H9 (cell line): ENCODE measurements at regions not wholly inside any gene's neighbourhood (a gene's known extent, or its start where the extent isn't known, plus 50 kb on each side); places are given as distances from the start of the nearest gene placed in this dataset.

Experiments
- DNase-seq: peaks from one replicate; pipeline ENCODE4 v3.0.0-alpha.2; 2017
- H2AFZ ChIP-seq: one replicate; pipeline ENCODE4 v1.6.1; 2013; ENCODE audit warnings: mild to moderate bottlenecking, low read length, control low read depth, moderate library complexity
- H2AK5ac ChIP-seq: 2 replicates; pipeline ENCODE4 v1.6.1; 2013; ENCODE audit warnings: low read length, control low read depth, mixed read lengths; ENCODE audit not compliant: insufficient read length
- H2BK120ac ChIP-seq: one replicate; pipeline ENCODE4 v1.6.1; 2013; ENCODE audit warnings: low read depth, mild to moderate bottlenecking, low read length, control low read depth, inconsistent platforms; ENCODE audit not compliant: poor library complexity, severe bottlenecking
- H2BK12ac ChIP-seq: 2 replicates; pipeline ENCODE4 v1.6.1; 2013; ENCODE audit warnings: low read length, control low read depth, mixed read lengths, low read depth; ENCODE audit not compliant: insufficient read length
- H2BK15ac ChIP-seq: 2 replicates; pipeline ENCODE4 v1.6.1; 2013; ENCODE audit warnings: low read depth, low read length, control low read depth
- H2BK20ac ChIP-seq: one replicate; pipeline ENCODE4 v1.6.1; 2013; ENCODE audit warnings: low read depth, mild to moderate bottlenecking, low read length, control low read depth, inconsistent platforms; ENCODE audit not compliant: poor library complexity, severe bottlenecking
- H2BK5ac ChIP-seq: 2 replicates; pipeline ENCODE4 v1.6.1; 2013; ENCODE audit warnings: low read length, control low read depth, mixed read lengths; ENCODE audit not compliant: insufficient read length
- H3K14ac ChIP-seq: 2 replicates; pipeline ENCODE4 v1.6.1; 2013; ENCODE audit warnings: low read length, control low read depth; ENCODE audit not compliant: insufficient read depth
- H3K18ac ChIP-seq: 2 replicates; pipeline ENCODE4 v1.6.1; 2013; ENCODE audit warnings: low read depth, mild to moderate bottlenecking, mixed read lengths, low read length, control low read depth; ENCODE audit not compliant: insufficient read length
- H3K23ac ChIP-seq: 2 replicates; pipeline ENCODE4 v1.6.1; 2013; ENCODE audit warnings: low read length, control low read depth, mixed read lengths, low read depth; ENCODE audit not compliant: insufficient read length
- H3K23me2 ChIP-seq: 2 replicates; pipeline ENCODE4 v1.6.1; 2013; ENCODE audit warnings: low read depth, mild to moderate bottlenecking, mixed read lengths, low read length, control low read depth; ENCODE audit not compliant: insufficient read length, poor library complexity, severe bottlenecking
- H3K27ac ChIP-seq: 2 replicates; pipeline ENCODE4 v1.5.1; 2013; ENCODE audit warnings: low read length, control low read depth, mixed read lengths, low read depth; ENCODE audit not compliant: insufficient read length
- H3K27me3 ChIP-seq: 2 replicates; pipeline ENCODE4 v1.6.1; 2013; ENCODE audit warnings: low read length, control low read depth, inconsistent platforms; ENCODE audit not compliant: insufficient read depth
- H3K4ac ChIP-seq: 2 replicates; pipeline ENCODE4 v1.6.1; 2013; ENCODE audit warnings: low read depth, mild to moderate bottlenecking, control low read depth, inconsistent platforms, low read length, moderate library complexity
- H3K4me1 ChIP-seq: 2 replicates; pipeline ENCODE4 v1.6.1; 2013; ENCODE audit warnings: low read length, control low read depth, inconsistent platforms; ENCODE audit not compliant: insufficient read depth
- H3K4me2 ChIP-seq: 2 replicates; pipeline ENCODE4 v1.6.1; 2013; ENCODE audit warnings: low read length, control low read depth, mixed read lengths; ENCODE audit not compliant: insufficient read length, insufficient read depth
- H3K56ac ChIP-seq: 2 replicates; pipeline ENCODE4 v1.6.1; 2013; ENCODE audit warnings: low read depth, mild to moderate bottlenecking, mixed read lengths, low read length, control low read depth; ENCODE audit not compliant: insufficient read length
- H3K79me1 ChIP-seq: 2 replicates; pipeline ENCODE4 v1.6.1; 2013; ENCODE audit warnings: low read depth, mild to moderate bottlenecking, moderate library complexity, low read length, control low read depth, inconsistent platforms; ENCODE audit not compliant: insufficient read depth, poor library complexity, severe bottlenecking
- H3K79me2 ChIP-seq: 2 replicates; pipeline ENCODE4 v1.6.1; 2013; ENCODE audit warnings: low read length, control low read depth, inconsistent platforms; ENCODE audit not compliant: insufficient read depth
- H3K9ac ChIP-seq: 2 replicates; pipeline ENCODE4 v1.6.1; 2013; ENCODE audit warnings: low read length, control low read depth, mixed read lengths; ENCODE audit not compliant: insufficient read length; ENCODE audit errors: extremely low read depth
- H3K9me3 ChIP-seq: one replicate; pipeline ENCODE4 v1.6.1; 2013; ENCODE audit warnings: low read depth, low read length, inconsistent platforms; ENCODE audit not compliant: control insufficient read depth
- H3T11ph ChIP-seq: one replicate; pipeline ENCODE4 v1.6.1; 2013; ENCODE audit warnings: mild to moderate bottlenecking, low read length, control low read depth, inconsistent platforms
- H4K20me1 ChIP-seq: one replicate; pipeline ENCODE4 v1.6.1; 2013; ENCODE audit not compliant: control insufficient read depth, insufficient read length, insufficient read depth
- H4K5ac ChIP-seq: 2 replicates; pipeline ENCODE4 v1.6.1; 2013; ENCODE audit warnings: low read depth, mild to moderate bottlenecking, mixed read lengths, low read length, control low read depth; ENCODE audit not compliant: insufficient read length
- H4K8ac ChIP-seq: replicated peaks from 2 replicates; pipeline ENCODE4 v1.6.1; 2013; ENCODE audit warnings: low read length, control low read depth, mixed read lengths, low read depth; ENCODE audit not compliant: insufficient read length
- H4K91ac ChIP-seq: 2 replicates; pipeline ENCODE4 v1.6.1; 2013; ENCODE audit warnings: low read depth, mild to moderate bottlenecking, moderate library complexity, mixed read lengths, low read length, control low read depth; ENCODE audit not compliant: insufficient read length
- H3K27ac Mint-ChIP-seq, 3 experiments: 2 replicates in 2 of 3; 3 replicates in 1 of 3; pipeline ENCODE4 v1.8.0; 2020 to 2021; ENCODE audit warnings: mixed read lengths in 3 of 3, mild to moderate bottlenecking in 1 of 3, moderate library complexity in 1 of 3
- H3K27me3 Mint-ChIP-seq: 2 replicates; pipeline ENCODE4 v1.8.0; 2021; ENCODE audit warnings: low read depth, mild to moderate bottlenecking, moderate library complexity, mixed read lengths
- H3K36me3 Mint-ChIP-seq, 3 experiments: 2 replicates in 2 of 3; 3 replicates in 1 of 3; pipeline ENCODE4 v1.8.0; 2020 to 2021; ENCODE audit warnings: low read depth in 3 of 3, mixed read lengths in 3 of 3; ENCODE audit not compliant: insufficient read depth in 1 of 3
- H3K4me1 Mint-ChIP-seq, 2 experiments: 2 replicates each; pipeline ENCODE4 v1.8.0; 2020; ENCODE audit warnings: mixed read lengths in 2 of 2
- H3K4me3 Mint-ChIP-seq, 2 experiments: 2 replicates in 1 of 2; 3 replicates in 1 of 2; pipeline ENCODE4 v1.8.0; 2020 to 2021; ENCODE audit warnings: mild to moderate bottlenecking in 2 of 2, mixed read lengths in 2 of 2, moderate library complexity in 1 of 2
- H3K9me3 Mint-ChIP-seq, 2 experiments: 2 replicates in 1 of 2; 3 replicates in 1 of 2; pipeline ENCODE4 v1.8.0; 2020; ENCODE audit warnings: mild to moderate bottlenecking in 2 of 2, mixed read lengths in 2 of 2, moderate library complexity in 1 of 2
- WGBS: extraction: QIAGEN DNeasy Blood & Tissue Kit; methylation state at CpG from one replicate; pipeline ENCODE4 v1.1.7; 2013; ENCODE audit warnings: missing lambda C conversion rate, low lambda C conversion rate, mixed read lengths; ENCODE audit not compliant: insufficient read length; ENCODE audit errors: extremely low coverage; 5-methylcytosine and 5-hydroxymethylcytosine counted together
- TF ChIP-seq, protein P1 (sequence below): fragments of 200-600 bp; sonication (generic); conservative IDR thresholded peaks from 3 replicates; pipeline ENCODE4 v1.8.0; 2021; ENCODE audit warnings: antibody characterized with exemption, mild to moderate bottlenecking

- Histone ChIP-seq H3K18ac (no peak overlapping the region), H4K5ac (no peak overlapping the region), H2AFZ (no peak overlapping the region), H3K79me1 (no peaks in the 10 kb centered on the region), H3K9me3 (no peaks in the 10 kb centered on the region), H3K4ac (no peak overlapping the region), H3K14ac (no peak overlapping the region), H4K20me1 (no peaks in the 10 kb centered on the region), H2BK12ac (no peak overlapping the region), H2BK120ac (no peak overlapping the region), H3T11ph (no peak overlapping the region), H2BK20ac (no peak overlapping the region), H4K91ac (no peak overlapping the region), H3K4me1 (no peaks in the 10 kb centered on the region), H3K23me2 (no peaks in the 10 kb centered on the region), H3K23ac (no peak overlapping the region), H2AK5ac (no peak overlapping the region), H4K8ac (no peak overlapping the region), H3K4me2 (no peak overlapping the region), H3K79me2 (no peaks in the 10 kb centered on the region), H2BK15ac (no peak overlapping the region), H3K9ac (no peak overlapping the region), H3K27me3 (no peaks in the 10 kb centered on the region), H2BK5ac (no peak overlapping the region), H3K27ac (no peak overlapping the region), H3K56ac (no peak overlapping the region)
- Mint-ChIP-seq H3K9me3 (peaks cover 19 to 36% of the 10 kb centered on the region in 2 experiments), H3K4me1 (no peaks in the 10 kb centered on the region), H3K4me3 (no peak overlapping the region), H3K27me3 (peaks cover 12% of the 10 kb centered on the region), H3K36me3 (peaks cover 0 to 6% (median 5%) of the 10 kb centered on the region in 3 experiments), H3K27ac (no peak overlapping the region; a peak in 1 of 7 replicates)
- no CpG with 5 or more reads among the region's 18 CpGs for WGBS
- peak; percentile 15 for DNase-seq
- TF ChIP-seq, protein P1, sequence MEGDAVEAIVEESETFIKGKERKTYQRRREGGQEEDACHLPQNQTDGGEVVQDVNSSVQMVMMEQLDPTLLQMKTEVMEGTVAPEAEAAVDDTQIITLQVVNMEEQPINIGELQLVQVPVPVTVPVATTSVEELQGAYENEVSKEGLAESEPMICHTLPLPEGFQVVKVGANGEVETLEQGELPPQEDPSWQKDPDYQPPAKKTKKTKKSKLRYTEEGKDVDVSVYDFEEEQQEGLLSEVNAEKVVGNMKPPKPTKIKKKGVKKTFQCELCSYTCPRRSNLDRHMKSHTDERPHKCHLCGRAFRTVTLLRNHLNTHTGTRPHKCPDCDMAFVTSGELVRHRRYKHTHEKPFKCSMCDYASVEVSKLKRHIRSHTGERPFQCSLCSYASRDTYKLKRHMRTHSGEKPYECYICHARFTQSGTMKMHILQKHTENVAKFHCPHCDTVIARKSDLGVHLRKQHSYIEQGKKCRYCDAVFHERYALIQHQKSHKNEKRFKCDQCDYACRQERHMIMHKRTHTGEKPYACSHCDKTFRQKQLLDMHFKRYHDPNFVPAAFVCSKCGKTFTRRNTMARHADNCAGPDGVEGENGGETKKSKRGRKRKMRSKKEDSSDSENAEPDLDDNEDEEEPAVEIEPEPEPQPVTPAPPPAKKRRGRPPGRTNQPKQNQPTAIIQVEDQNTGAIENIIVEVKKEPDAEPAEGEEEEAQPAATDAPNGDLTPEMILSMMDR: no peak
Measured at GRCh38 chr14:101201535-101202151, 298.1 kb upstream of the RTL1 start.
